ENCODE measurements at regions not wholly inside any gene's neighbourhood (a gene's known extent, or its start where the extent isn't known, plus 50 kb on each side); places are given as distances from the start of the nearest gene placed in this dataset.
"Not testable (repeated sequence)": the region's sequence is repeated elsewhere in the genome, so short reads cannot be mapped to it uniquely, and the experiment has no call there.

DNA sequence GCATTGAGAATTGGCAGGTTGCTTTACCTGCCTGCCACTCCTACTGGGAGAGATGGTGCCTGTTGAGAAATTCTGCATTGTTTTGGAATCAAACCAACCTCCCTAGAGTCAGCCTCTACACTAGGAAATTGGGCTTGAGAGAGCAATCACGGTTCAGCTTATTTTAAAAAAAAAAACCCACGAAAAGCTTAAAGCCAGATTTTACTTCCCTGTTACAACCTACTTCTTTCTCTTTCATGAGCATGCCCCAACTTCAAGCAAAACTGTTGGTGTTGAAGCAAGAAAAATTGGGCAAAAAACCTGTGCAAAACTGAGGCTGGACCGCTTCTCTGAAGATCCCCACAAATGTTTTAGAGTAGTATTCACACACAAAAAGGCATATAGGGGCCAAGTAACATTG is 134.6 kb upstream of the ZEB2 start:
- no peak for DNase-seq

DNA sequence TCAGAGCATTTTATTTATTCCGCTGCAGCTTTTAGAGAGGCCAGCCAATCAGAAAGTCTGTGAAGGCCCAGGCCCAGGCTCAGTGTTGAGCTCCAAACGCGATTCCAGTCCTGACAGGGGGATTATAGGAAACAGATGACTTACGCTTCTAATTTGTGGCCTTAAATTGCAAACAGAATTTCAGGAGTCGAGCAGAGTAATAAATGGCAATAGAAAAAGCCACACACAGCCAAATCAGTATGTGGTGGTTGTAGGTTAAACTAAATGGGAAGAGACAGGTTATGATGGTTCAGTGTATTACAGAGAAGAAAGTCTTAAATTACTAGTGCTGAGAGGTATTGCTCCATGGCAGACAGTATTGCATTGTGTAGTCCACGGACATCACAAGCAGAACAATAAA is 131.0 kb upstream of the ZEB2 start:
- no peak for DNase-seq

DNA sequence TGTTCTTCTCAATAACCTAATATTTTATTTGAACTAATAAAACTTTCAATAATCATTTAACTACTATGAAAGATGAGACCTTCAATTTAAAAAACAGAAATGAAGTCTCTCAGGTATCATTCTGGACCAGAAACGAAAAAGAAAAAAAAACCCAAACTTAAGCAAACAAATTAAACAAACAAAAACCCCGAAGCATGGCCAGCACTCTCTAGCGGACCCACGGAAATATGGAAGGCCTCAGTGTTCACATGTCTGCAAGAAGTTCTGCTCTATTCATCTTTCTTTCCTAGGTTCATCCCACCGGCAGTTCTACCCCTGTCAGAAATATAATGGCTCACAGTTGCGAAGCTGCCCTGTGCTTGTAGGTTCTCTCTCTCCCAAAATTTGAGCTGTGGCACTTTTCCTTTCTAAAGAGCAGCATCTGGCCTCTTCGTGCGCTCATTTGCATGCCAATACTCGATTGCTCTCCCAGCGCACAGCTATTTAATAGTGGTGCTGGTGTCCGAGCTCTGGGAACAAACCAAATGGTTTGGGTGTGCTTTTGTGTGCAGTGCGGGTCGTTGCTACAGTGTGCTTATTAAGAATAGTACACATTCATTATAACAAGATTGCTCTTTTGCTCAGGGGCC is 129.0 kb upstream of the ZEB2 start:
- DNase-seq: no peak

DNA sequence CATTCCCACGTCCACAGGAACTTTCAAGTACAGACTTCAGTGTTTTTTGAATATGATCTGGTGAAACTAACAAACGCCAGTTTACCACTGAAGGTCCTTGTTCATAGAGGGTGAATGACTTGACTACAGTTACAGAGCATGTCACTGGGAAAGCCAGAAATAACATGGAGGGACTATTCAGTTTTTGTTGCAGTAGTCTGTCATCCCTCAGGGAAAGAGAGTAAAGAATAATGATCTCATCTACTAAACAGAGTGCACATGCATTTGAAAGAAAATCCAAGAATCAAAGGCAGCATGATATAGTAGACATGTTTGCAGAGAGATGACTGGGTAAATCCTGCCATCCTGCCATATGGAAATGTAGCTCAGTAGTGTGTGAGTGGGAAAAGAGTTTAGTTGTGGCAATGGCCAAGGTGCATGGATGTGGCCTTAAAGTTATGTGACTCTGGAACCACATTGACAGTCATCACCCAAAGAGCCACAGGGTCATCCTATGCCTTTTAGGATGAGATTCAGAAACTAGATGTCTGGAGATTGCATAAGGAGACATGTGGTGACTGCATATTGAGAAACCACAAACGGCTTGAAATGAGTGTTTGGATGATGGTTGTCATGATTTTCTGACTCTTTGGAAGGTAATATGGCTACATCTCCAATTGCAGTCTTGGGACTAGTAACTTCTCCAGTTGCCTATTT is 125.3 kb upstream of the ZEB2 start:
- DNase-seq: no peak

DNA sequence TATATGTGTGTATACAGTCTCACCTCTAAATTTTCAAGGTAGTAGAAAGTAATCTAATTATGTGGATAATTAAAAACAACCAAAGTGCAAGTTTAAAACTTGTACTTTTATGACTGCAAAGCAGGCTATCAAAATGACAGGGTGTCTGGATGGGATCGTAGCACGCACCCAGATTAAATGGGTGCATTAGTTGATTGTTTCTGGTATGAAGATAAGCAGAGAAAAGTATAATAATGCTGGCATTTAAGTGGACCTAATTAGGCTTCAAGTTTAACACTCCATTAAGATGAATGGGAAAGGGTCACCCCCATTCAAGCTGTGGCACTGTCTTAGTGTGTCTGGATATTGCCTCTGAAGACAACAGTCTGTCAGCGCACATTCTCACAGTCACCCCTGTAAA is 124.6 kb upstream of the ZEB2 start:
- DNase-seq: no peak

DNA sequence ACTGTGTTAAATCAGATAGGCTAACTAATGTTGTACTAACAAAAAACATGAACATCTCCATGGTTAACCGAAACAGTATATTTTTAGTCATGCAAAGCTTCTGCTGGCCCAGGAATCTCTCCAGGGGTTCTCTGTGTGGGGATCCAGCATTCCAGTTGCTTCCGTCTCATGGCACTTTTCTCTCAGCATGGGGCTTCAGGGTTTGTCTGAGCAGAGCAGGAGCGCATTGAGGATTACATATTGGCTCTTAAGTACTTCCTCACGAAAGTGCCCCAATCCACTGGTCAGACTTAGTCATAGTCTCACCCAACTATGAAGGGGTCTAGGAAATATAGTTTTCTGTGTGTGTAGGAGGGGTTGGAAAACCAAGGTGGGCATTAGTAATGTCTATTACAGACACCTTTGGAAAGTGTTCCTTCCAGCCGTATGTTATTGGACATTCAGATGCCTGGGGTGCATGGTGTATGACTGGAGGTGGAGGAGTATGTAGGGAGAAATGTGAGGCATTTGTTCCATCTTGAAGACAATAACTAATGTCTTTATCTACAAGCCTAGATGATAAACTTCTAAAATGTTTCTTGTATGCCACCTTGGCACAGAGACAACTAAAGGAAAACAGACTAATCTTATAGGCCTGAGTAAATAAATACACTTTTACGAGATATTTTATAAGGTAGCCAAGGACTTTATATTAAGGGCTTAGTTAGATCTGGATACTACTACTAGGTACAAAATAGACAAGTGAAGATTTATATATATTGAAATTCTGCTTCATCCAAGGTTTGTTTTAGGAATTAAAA is 123.8 kb upstream of the ZEB2 start:
- DNase-seq: no peak

DNA sequence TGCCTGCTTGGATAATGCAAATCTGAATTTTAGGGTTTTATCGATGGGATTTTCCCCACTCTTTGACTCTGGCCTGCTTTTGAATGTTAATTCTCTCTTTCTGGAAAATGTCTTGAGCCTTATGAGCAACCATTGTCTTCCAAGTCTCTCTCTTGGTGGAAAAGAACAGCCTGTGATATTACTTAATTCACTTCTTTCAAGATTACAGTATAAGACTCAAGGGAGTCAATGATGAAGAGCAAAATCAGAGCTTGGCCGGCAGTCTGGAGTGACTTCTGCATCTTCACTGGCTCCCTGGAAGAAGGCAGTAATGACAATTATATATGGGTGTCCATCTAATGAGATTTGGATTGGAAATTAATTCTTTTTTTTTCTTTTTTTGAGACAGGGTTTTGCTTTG is 122.9 kb upstream of the ZEB2 start:
- DNase-seq: no peak

DNA sequence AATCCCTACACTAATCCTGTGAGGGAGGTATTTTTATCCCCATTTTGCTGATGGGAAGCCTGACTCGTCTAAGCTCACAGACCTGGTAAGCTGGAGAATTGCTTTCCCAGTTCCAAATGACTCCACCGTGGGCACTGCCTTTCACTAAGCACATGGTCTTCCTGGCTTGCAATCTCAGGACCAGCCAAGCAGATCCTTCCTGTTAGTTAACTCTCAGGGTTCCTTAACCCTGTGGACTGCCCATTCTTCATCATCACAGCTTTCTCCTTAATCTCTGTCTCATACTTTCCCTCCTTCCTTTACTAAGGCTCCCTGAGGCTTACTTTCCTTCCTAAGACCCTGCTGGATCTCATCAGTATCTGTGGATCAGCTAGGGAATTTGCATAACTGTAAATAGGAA is 122.2 kb upstream of the ZEB2 start:
- DNase-seq: no peak

DNA sequence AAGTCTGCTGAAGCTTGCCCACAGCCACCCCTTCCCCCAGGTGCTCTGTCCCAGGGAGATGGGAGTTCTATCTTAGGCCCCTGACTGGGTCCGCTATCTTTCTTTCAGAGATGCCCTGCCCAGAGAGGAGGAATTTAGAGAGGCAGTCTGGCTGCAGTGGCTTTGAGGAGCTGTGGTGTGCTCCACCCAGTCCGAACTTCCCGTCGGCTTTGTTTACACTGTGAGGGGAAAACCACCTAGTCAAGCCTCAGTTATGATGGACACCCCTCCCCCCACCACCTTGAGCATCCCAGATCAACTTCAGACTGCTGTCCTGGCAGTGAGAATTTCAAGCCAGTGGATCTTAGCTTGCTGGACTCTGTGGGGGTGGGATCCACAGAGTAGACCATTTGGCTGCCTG is 118.3 kb upstream of the ZEB2 start:
- not testable (repeated sequence) for DNase-seq

DNA sequence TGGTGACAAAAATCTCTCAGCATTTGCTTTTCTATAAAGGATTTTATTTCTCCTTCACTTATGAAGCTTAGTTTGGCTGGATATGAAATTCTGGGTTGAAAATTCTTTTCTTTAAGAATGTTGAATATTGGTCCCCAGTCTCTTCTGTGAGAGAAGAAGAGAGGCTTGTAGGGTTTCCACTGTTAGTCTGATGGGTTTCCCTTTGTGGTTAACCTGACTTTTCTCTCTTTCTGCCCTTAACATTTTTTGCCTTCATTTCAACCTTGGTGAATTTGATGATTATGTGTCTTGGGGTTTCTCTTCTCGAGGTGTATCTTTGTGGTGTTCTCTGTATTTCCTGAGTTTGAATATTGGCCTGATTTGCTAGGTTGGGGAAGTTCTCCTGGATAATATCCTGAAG is 116.9 kb upstream of the ZEB2 start:
- DNase-seq: not testable (repeated sequence)

DNA sequence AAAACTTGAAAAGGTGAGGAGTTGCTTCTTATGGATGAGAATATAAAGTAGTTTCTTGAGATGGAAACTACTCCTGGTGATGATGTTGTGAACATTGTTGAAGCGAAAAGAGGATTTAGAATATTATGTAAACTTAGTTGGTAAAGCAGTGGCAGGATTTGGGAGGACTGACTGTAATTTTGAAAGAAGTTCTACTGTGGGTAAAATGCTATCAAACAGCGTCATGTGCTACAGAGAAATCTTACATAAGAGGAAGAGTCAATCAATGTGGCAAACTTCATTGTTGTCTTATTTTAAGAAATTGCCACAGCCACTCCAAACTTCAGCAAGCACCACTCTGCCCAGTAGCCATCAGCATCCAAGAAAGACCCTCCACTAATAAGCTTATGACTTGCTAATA is 112.9 kb upstream of the ZEB2 start:
- no peak for DNase-seq

DNA sequence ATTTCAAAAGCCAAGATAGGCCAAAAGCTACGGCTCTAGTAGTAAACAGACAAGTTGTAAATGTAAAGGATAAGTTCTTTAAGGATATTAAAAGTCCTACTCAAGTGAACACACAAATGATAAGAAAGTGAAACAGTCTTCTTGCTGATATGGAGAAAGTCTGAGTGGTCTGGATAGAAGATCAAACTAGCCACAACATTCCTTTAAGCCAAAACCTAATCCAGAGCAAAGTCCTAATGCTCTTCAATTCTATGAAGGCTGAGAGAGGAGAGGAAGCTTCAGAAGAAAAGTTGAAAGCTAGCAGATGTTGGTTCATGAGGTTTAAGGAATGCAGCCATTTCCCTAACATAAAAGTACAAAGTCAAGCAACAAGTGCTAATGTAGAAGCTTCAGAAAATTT is 111.7 kb upstream of the ZEB2 start:
- DNase-seq: no peak

DNA sequence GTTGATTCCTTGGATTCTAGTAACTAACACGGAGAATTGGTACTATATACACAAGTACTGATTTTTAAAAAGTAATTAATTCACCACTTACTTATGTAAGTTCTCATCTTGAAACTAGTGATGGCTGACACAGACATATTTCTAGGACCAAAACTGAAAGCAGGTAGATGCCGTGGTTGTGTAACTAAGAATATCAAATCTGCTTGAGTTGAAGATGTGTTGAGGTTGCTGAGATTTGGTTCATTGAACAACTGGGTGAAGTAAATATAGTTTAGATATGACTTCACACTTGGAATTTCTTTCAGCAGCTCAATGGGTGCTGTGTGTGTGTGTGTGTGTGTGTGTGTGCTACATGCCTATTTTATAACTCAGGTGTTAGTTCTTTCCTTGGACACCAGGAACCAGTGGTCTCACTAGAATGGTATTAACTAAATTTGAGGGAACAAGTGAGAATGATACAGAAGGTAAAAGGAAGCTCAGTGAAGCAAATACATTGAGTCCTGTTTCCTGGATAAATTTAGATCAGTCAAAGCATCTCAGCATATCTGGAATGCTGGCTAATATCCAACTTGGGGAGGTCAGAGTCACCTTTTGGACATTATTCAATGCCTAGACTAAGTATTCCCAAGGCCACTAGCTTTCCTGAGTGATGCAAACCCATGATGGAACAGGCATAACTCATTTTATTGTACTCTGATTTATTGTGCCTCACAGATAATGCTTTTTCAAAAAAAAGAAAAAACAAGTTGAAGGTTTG is 110.7 kb upstream of the ZEB2 start:
- no peak for DNase-seq

DNA sequence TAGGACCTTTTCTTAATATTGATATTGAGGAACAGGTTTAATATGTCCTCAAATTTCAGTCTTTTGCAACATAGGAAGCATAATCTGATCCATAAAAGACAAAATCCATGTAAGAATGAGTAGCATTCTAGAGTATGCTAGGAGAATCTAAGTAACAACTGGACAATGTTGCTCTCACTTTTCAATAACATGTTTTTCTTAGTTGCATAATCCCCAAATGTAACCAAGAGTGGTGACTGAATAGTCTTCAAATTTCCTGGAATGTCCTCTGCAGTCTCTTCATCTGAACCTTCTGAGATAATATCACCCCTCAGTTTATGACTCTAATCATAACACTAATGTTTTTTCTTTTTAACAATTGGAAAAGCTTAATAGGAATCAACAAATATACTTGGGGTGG is 110.0 kb upstream of the ZEB2 start:
- no peak for DNase-seq

DNA sequence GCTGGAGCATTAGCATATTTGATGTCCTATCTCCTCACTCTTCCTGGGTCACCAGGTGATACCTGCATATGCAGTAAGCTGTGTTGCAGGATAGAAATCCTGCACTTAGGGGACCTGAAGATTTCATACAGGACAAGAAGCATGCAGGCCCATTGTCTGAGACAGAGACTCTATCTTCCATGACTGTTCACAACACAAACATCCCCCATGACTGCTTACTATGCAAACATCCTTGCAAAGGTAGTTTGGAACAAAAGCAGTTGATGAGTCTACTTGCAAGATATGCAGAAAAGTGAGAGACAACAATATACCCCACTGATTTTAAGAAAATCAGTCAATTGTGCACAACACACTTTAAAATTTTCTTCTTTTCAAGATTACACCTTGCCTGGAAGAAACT is 108.6 kb upstream of the ZEB2 start:
- no peak for DNase-seq

DNA sequence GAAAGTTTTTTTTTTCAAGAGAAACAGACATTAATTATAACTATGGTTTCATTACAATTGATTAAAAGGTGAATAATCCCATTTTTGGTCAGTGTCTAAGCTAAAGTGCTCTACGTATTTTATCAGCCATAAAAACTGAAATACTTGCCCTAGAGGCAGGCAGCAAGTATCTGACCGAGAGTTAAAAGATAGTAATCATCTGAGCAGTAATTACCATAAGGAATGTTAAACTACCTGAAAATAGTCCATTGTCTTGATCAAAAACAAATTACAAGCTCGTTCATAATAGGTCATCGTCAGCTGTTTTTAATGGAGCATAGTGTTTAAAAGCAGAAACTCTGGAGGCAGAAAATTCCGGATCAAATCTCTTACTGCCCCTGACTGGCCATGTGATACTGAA is 105.7 kb upstream of the ZEB2 start:
- peak in 1 of 3 experiments; percentile 35 for DNase-seq

DNA sequence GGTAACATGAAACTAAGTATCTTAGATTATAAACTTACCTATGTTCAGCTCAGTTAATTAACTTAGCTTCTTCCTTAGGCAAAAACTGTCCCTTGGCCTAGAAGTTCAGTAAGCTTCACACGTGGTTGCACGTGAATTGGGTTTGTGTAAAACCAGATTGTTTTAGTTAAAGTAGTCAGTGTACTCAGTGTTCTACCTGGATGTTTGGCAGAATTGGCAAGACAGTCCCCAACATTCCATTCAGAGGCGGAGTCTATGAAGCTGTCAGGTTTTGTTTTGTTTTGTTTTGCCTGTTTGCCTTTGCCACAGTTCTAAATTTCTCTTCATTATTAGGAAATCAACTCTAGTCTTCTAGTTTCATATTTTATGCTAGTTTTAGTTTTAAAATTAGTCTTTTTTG is 105.3 kb upstream of the ZEB2 start:
- DNase-seq: no peak

DNA sequence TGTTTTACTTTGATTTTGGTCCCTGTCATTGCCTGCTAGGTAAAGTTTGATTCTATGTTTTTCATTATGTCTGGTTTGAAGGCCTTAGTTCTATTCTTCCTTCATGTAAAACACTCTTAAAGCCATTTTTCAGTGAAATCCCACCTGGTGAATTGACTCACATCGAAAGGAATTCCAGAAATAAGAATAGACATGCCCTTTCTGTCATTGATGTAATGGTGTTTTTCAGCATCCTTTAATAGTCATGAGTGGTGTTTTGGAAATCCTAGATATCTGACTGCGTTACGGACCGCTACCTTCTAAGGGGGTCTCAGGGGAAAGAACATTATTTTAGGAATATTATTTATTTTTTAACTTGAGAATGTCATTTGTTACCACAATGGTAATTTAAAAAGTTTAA is 104.5 kb upstream of the ZEB2 start:
- no peak for DNase-seq

DNA sequence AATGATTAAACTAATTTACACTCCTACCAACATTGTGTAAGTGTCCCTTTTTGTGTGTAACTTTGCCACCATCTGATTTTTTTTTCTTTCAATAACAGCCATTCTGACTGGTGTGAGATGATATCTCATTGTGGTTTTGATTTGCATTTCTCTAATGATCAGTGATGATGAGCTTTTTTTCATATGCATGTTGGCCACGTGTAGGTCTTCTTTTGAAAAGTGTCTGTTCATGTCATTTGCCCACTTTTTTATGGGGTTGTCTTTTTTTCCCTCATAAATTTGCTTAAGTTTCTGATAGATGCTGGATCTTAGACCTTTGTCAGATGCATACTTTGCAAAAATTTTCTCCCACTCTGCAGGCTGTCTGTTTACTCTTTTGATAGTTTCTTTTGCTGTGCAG is 102.5 kb upstream of the ZEB2 start:
- DNase-seq: not testable (repeated sequence)

DNA sequence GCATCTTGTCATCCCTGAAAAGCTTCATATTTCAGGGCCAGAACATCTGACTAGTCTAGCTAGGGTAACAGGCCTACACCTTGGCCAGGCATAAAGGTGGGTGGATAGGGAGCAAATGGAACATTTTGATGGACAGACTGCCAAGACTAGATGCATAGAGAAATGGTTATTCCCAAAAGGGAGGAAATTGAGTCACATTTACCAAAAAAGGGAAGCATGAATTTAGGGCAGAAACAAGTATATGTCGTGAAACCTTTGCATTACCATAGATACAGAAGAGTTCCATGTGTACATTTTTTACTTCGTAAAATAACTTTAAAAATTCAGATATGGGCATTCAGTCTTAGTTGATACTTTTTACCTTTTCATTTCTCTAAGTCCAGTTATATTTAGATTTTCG is 101.3 kb upstream of the ZEB2 start:
- no peak for DNase-seq

DNA sequence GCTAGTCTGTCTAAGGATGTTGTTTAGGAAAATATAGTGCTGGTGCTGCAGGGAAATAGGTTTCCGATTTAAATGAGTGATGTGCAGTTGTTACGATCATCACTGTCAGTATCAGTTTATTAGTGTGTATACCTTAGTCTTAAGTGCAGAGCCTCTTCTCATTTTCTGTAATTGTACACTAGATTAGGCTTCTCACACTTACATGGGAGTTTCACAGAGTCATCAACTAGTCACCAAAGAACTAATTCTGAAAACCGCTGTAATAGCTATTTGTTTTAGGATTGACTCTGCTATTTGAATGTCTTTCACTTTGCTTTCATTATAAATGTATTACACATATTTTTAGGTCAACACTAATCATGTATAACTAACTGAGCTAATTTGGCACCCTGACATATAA is 99.8 kb upstream of the ZEB2 start:
- no peak for DNase-seq

DNA sequence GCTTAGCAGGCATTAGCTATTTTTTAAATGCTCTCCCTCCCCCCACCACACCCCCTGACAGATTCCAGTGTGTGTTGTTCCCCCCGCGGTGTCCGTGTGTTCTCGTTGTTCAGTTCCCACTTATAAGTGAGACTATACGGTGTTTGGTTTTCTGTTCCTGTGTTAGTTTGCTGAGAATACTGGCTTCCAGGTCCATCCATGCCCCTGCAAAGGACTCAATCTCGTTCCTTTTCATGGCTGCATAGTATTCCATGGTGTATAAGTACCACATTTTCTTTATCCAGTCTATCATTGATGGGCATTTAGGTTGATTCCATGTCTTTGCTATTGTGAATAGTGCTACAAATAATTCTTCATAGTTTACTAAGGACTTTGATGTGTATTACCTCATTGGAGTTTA is 97.3 kb upstream of the ZEB2 start:
- not testable (repeated sequence) for DNase-seq

DNA sequence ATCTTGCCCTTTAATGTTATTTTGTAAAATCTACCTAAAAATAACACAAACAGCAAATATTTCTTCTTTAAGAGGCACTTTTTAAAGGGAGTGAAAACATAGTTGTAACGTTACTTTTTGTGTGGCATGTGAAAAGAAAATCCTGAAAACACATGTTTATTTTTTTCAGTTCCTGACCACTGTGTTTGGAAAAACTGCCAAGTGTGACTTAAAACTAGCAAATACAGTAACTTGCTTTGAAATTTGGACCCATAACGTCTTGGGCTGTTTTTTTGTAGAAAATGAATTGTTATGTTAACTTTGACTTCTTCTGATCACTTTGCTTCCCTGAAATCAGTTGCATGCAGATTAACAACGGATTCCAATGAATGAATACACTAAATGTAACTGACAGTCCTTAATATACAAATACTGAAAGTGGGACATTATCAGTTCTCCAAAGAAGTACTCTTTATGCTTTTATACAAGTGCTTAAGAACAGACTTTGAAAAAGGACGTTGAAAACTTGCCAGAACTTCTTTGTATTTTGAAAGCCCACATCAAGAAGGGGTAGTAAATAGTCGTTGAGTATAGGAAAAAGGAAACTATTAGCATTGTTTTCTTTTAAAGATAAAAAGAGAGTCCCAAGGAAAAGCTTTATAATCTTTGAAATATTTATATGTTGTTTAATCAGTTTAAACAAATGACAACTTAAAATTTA is 96.1 kb upstream of the ZEB2 start:
- no peak for DNase-seq
